ENCODE measurements at regions not wholly inside any gene's neighbourhood (a gene's known extent, or its start where the extent isn't known, plus 50 kb on each side); places are given as distances from the start of the nearest gene placed in this dataset.
"Not testable (repeated sequence)": the region's sequence is repeated elsewhere in the genome, so short reads cannot be mapped to it uniquely, and the experiment has no call there.

- ChIA-PET CTCF (no interaction called here), POLR2A (no interaction called here)
- Mint-ChIP-seq H3K27ac (ENCODE audit: unreplicated experiment) (no peak overlapping the region), H3K36me3 (ENCODE audit: insufficient read depth, unreplicated experiment) (no peaks in the 10 kb centered on the region), H3K27me3 (ENCODE audit: insufficient read depth, unreplicated experiment) (peaks cover 13% of the 10 kb centered on the region), H3K9me3 (ENCODE audit: unreplicated experiment) (no peaks in the 10 kb centered on the region), H3K4me1 (ENCODE audit: low read depth, unreplicated experiment) (no peaks in the 10 kb centered on the region), H3K4me3 (ENCODE audit: unreplicated experiment) (no peak overlapping the region)
- no TSS peak for BruUV-seq (replicated peaks)
- H3K36me3 ChIP-seq (ENCODE audit: control insufficient read depth, insufficient read depth, low read length): no peaks in the 10 kb centered on the region
- no peak overlapping the region for H3K4me3 ChIP-seq (ENCODE audit: low read depth, low read length)
- H3K4me1 ChIP-seq: no peaks in the 10 kb centered on the region
- TF ChIP-seq CTCF (IDR thresholded peaks at IDR 0.05; ENCODE audit: insufficient read depth in 1 of 2, low read depth in 1 of 2, low read length in 1 of 2, severe bottlenecking in 1 of 2, unreplicated experiment in 1 of 2): no peak
- H3K27me3 ChIP-seq (replicated peaks; ENCODE audit: control insufficient read depth, insufficient read depth, low read length): no peaks in the 10 kb centered on the region; the same call in 1 of the 2 replicates
- intact Hi-C loops (cut with micrococcal nuclease; ENCODE audit: unreplicated experiment): no loop called here
- H3K9me3 ChIP-seq: no peaks in the 10 kb centered on the region
- DNase-seq: no peak
Observed at GRCh38 chr6:159520002-159520401, 173.0 kb downstream of the SOD2 start.

GRCh38 chr6:159515811-159516210 is 177.2 kb downstream of the SOD2 start:
- H3K36me3 ChIP-seq (ENCODE audit: control insufficient read depth, insufficient read depth, low read length); H3K9me3 ChIP-seq; CTCF ChIA-PET; H3K36me3 Mint-ChIP-seq (ENCODE audit: insufficient read depth, unreplicated experiment); H3K4me1 Mint-ChIP-seq (ENCODE audit: low read depth, unreplicated experiment); H3K4me3 ChIP-seq (ENCODE audit: low read depth, low read length); H3K4me3 Mint-ChIP-seq (ENCODE audit: unreplicated experiment); H3K9me3 Mint-ChIP-seq (ENCODE audit: unreplicated experiment); DNase-seq; BruUV-seq (replicated peaks); H3K27me3 ChIP-seq (replicated peaks; ENCODE audit: control insufficient read depth, insufficient read depth, low read length); H3K27ac Mint-ChIP-seq (ENCODE audit: unreplicated experiment); POLR2A ChIA-PET; intact Hi-C loops (cut with micrococcal nuclease; ENCODE audit: unreplicated experiment); H3K4me1 ChIP-seq: not testable (repeated sequence)
- H3K27me3 Mint-ChIP-seq (ENCODE audit: insufficient read depth, unreplicated experiment): peaks cover 12% of the 10 kb centered on the region

GRCh38 chr6:159513914-159514313 is 179.1 kb downstream of the SOD2 start:
- Mint-ChIP-seq H3K27ac (ENCODE audit: unreplicated experiment) (no peak overlapping the region), H3K9me3 (ENCODE audit: unreplicated experiment) (no peaks in the 10 kb centered on the region), H3K4me1 (ENCODE audit: low read depth, unreplicated experiment) (no peaks in the 10 kb centered on the region), H3K4me3 (ENCODE audit: unreplicated experiment) (no peak overlapping the region), H3K36me3 (ENCODE audit: insufficient read depth, unreplicated experiment) (no peaks in the 10 kb centered on the region), H3K27me3 (ENCODE audit: insufficient read depth, unreplicated experiment) (peaks cover 16% of the 10 kb centered on the region)
- Histone ChIP-seq H3K27me3 (replicated peaks; ENCODE audit: control insufficient read depth, insufficient read depth, low read length) (no peaks in the 10 kb centered on the region), H3K9me3 (no peaks in the 10 kb centered on the region), H3K36me3 (ENCODE audit: control insufficient read depth, insufficient read depth, low read length) (no peaks in the 10 kb centered on the region), H3K4me3 (ENCODE audit: low read depth, low read length) (no peak overlapping the region), H3K4me1 (no peaks in the 10 kb centered on the region)
- no TSS peak for BruUV-seq (replicated peaks)
- TF ChIP-seq CTCF (IDR thresholded peaks at IDR 0.05; ENCODE audit: insufficient read depth in 1 of 2, low read depth in 1 of 2, low read length in 1 of 2, severe bottlenecking in 1 of 2, unreplicated experiment in 1 of 2): no peak
- ChIA-PET CTCF (no interaction called here), POLR2A (no interaction called here)
- intact Hi-C loops (cut with micrococcal nuclease; ENCODE audit: unreplicated experiment): no loop called here
- no peak for DNase-seq

GRCh38 chr6:159513074-159513720 is 179.8 kb downstream of the SOD2 start:
- TF ChIP-seq CTCF (IDR thresholded peaks at IDR 0.05; ENCODE audit: insufficient read depth in 1 of 2, low read depth in 1 of 2, low read length in 1 of 2, severe bottlenecking in 1 of 2, unreplicated experiment in 1 of 2): no peak
- no peaks in the 10 kb centered on the region for H3K4me1 ChIP-seq
- no TSS peak for BruUV-seq (replicated peaks)
- H3K36me3 ChIP-seq (ENCODE audit: control insufficient read depth, insufficient read depth, low read length): no peaks in the 10 kb centered on the region
- Mint-ChIP-seq H3K27ac (ENCODE audit: unreplicated experiment) (no peak overlapping the region), H3K27me3 (ENCODE audit: insufficient read depth, unreplicated experiment) (peaks cover 13% of the 10 kb centered on the region), H3K4me3 (ENCODE audit: unreplicated experiment) (no peak overlapping the region), H3K36me3 (ENCODE audit: insufficient read depth, unreplicated experiment) (no peaks in the 10 kb centered on the region), H3K9me3 (ENCODE audit: unreplicated experiment) (no peaks in the 10 kb centered on the region), H3K4me1 (ENCODE audit: low read depth, unreplicated experiment) (no peaks in the 10 kb centered on the region)
- ChIA-PET POLR2A (no interaction called here), CTCF (no interaction called here)
- no peaks in the 10 kb centered on the region for H3K27me3 ChIP-seq (replicated peaks; ENCODE audit: control insufficient read depth, insufficient read depth, low read length)
- H3K4me3 ChIP-seq (ENCODE audit: low read depth, low read length): no peak overlapping the region
- no peak for DNase-seq
- H3K9me3 ChIP-seq: no peaks in the 10 kb centered on the region
- intact Hi-C loops (cut with micrococcal nuclease; ENCODE audit: unreplicated experiment): no loop called here

All from Caco-2 (cell line).